NCI-H2171 treated with DMSO at 0.1 percent for 48 hours (cell line): ENCODE measurements at regions not wholly inside any gene's neighbourhood (a gene's known extent, or its start where the extent isn't known, plus 50 kb on each side); places are given as distances from the start of the nearest gene placed in this dataset.
"Not testable (repeated sequence)": the region's sequence is repeated elsewhere in the genome, so short reads cannot be mapped to it uniquely, and the experiment has no call there.

Source experiments
- DNase-seq: peaks from one replicate; lab custom pipeline; 2025; lab: John Stamatoyannopoulos, UW

GRCh38 chr21:19522381-19522780, 1118.8 kb upstream of the TMPRSS15 start:
- no peak for DNase-seq

- no peak for DNase-seq
These were observed 1119.5 kb upstream of the TMPRSS15 start for GRCh38 chr21:19523061-19523460.

DNA sequence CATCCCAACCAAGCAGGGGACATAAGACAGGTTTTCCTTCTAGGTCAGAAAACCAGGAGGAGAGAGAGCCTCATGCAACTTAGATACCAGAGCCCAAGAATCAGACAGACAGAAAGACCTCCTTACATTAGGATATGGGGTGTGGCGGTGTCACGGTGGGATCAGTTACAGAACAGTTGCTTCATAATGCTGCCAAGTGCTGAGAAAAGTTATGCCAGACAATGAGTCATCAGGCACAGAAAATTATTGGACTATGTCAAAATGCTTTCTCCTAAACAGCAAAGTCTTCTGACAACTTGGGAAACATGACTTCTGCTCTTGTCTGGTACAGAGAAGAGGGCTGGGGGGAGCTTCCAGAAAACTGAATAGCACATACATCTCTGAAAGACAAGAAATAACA, 1120.2 kb upstream of the TMPRSS15 start:
- no peak for DNase-seq

- DNase-seq: no peak
These were observed 1125.4 kb upstream of the TMPRSS15 start for GRCh38 chr21:19529031-19529430.

GRCh38 chr21:19535356-19535755, 1131.8 kb upstream of the TMPRSS15 start:
- no peak for DNase-seq

GRCh38 chr21:19537116-19537515, 1133.5 kb upstream of the TMPRSS15 start:
- no peak for DNase-seq

- DNase-seq: no peak
These were observed 1136.7 kb upstream of the TMPRSS15 start for GRCh38 chr21:19540287-19540686.

DNA sequence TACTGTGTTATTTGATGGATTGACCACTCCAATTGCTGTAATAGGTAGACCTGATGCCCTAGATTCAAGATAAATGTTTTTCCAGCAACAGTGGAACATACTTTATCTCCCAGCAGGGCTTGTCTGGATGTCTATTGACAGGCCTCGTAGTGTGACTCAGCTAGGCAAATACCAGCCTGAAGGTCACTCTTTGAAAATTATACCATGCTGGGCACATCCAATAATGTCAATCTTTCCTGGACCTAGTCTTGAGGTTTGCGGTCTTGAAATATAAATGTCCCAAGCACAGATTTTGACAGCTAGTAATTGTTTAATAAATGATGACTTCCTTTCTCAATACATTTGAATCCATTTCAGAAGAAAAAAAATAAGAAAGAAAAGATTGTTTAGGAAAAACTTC, 1138.0 kb upstream of the TMPRSS15 start:
- no peak for DNase-seq

DNA sequence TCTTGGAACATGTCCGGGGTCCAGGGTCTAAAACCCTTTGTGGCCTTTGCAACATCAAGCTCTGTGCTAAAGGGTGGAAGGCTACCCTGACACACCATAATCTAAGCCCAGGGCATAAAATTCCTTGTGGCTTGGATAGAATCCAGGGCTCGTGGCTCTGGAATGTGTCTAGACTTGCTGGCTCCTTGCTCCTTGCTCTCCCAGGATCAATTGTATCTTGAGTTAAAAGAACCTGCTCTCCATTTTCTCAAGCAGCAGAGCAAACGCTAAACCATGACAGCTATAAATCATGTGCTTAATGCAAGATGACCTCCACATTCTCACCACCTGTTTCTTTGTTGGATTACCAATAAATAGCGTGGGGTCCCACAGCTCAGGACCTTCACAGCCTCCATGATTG, 1140.9 kb upstream of the TMPRSS15 start:
- DNase-seq: not testable (repeated sequence)

DNA sequence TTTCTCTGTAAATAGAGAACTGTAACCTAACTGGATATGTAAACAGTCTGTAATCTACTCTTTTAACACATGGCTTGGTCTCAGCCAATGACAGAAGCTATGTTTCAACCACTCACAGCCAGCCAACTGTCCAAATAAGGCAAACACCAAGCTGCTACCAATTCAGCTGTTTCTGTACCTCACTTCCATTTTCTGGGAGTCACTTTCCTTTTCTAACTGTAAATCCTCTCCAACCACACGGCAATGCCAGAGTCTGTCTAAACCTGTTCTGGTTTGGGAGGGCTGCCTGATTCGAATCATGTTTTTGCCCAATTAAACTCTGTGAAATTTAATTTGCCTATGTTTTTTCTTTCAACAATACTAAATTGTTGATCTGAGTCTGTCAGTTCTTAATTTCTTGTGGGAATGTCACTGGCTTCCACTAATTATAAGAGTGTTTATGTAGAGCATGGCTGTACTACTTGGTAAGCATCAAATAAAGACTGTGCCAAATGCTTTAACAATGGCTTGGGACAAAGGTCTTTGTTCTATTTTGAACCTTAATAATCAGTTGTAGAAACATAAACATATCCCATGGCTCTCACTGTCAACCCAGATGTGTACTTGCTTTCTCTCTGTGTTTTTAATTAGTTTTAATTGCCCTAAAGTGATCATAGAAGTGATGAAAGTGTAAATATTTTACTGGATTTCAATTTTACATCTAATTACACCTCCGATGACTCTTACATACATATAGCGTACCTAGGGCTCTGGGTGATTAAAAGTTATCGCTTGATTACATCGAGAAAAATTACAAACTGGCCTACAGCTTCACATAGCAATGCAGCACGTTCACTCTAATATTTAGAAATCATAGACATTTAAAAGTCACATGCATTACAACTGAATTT, 1144.6 kb upstream of the TMPRSS15 start:
- no peak for DNase-seq

DNA sequence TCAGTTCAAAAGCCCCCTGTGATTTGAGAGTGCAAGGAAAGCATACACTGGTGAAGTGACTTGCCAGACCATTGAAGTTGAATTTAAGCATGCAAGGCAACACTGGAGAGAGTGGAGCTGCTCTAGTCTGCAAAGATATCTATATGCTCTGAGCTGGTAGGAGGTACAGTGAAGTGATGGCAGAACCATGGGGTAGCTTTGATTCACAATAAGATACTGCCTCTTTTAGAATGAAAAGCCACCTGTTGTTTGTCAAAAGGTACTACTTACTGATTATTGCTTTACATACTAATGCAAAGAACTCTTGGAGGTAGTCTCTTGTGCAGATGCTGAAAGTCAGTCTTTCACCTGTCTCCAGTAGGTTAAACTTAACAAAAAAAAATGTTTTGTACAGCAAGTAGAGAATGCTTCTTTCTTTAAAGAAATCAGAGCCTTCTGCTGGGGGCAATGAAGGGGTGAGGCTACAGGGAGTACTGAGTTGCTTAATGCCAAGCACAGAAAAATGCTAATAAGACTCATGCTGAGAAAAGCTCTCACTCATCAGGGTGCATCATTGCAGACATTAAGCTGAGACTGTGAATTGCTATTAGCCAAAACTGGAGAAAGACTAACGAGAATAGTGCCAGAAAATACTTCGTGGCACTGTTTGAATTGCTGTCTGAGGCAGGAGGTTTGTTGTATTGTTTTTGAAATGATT, 1150.5 kb upstream of the TMPRSS15 start:
- DNase-seq: no peak

- no peak for DNase-seq
These were observed 1153.5 kb upstream of the TMPRSS15 start for GRCh38 chr21:19557046-19557445.

- no peak for DNase-seq
These were observed 1153.9 kb upstream of the TMPRSS15 start for GRCh38 chr21:19557488-19557887.

- no peak for DNase-seq
These were observed 1162.0 kb upstream of the TMPRSS15 start for GRCh38 chr21:19565587-19565986.

GRCh38 chr21:19566975-19567374, 1163.4 kb upstream of the TMPRSS15 start:
- no peak for DNase-seq

DNA sequence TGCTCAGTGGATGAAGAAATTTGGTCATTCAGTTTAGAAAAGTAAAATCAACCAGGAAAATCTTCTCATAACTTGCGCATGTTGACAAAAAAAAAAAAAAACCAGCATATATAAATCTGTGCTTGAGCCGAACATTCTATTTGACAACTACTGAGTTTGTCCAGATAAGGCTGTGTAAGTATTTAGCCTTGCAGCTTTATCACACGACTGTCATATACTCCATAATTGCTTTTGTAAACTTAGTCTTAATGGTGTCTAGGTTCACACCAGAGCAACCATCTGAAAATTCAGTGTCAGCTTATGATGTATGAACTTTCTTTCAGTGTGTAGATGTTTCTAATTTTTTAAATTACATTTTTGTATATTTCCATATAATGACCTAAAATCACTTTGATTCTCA, 1173.8 kb upstream of the TMPRSS15 start:
- DNase-seq: no peak

DNA sequence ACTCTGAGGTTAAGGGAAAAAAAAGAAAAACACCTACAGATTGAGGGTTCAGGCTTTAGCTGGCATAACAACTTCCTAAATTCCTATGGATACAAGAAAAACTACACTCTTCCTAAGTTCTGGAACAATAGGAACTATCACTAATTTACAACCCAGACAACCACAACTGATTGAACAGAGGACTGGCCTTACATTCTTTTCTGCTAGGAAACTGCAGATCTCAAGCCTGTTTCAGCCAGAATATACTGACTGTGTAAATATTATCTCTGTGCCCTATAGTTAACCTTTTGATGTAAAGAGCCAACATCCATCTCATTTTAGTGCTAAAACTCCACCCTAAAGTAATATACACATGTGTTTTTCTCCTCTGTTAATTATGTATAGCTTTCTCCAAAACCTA, 1186.5 kb upstream of the TMPRSS15 start:
- DNase-seq: no peak

DNA sequence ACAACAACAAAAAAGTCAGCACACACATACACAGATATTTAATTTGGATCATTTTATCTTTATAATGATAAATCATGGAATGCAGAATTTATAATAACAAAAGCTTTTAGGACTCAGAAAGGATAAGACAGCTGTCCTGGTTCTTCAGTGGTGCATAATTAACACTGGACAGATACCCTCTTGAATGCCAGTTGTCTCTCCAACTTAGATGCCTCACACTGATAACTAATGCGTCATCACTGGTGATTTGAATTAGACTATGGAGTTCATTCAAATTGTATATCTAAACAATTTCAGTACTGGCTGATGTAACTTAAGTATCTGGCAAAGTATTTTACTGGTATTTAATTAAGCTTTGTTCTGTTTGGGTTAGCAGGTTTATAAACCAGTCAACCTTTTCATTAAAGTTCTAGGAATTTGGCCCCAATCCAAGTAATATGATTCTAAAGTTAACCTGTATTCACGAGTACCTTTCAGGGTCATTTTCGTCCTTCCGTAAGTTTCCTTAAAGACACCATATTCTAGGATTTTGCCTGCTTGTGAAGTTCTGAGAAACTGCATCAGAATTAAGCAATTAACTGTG, 1199.5 kb upstream of the TMPRSS15 start:
- DNase-seq: no peak

DNA sequence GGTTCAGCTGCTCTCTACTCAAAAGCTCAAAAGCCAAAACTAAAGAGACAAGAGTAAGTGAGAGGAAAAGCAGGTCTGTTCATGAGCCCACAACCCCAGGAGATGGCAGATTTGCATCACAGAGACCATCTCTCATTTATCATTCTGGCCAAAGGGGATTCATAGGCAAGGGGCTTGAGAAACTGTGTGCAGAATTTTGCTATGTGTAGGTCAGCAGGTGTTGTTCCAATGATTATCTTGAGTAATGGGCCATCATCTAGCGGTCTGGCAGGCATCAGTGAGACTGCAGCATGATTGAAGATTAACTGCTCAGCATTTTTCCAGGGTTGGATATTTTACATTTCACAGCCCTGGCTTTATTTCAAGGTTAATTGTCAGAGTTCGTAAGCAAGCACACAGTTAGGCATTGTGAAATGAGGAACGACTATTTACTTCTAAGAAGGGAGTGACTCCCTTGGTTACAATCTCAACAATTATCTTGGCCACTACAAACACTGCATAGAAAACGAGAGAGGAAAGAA, 1204.6 kb upstream of the TMPRSS15 start:
- DNase-seq: no peak

GRCh38 chr21:19609611-19610010, 1206.0 kb upstream of the TMPRSS15 start:
- no peak for DNase-seq

DNA sequence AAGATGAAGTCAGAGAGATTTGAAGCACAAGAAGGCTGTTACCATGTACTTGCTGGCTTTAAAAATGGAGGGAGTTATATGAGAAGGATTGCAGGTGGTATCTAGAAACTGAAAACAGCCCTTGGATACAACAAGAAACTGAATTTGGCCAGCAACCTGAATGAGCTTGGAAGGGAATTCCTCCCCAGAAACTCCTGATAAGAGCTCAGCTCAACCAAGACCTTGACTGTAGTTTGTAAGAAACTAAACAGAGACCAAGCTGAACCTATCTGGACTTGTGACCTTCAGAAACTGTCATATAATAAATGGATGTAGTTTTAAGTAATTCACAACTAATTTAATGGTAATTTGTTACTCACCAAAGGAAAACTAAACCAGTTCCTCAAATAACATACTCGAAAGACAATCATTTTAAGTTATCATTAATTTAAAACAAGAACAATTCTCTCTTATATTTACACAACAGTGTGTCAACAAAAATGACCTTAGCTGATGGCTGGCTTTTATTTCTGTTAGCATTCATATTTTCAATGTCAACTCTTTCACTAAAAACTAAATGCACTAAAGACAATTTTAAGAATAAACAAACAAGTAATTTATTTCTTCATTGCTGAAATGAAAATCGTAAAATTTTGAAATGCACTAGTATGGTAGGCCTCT, 1218.4 kb upstream of the TMPRSS15 start:
- DNase-seq: no peak

GRCh38 chr21:19640964-19641363, 1237.4 kb upstream of the TMPRSS15 start:
- no peak for DNase-seq
